Glutamatergic neuron (in vitro differentiated cells): ENCODE measurements at regions not wholly inside any gene's neighbourhood (a gene's known extent, or its start where the extent isn't known, plus 50 kb on each side); places are given as distances from the start of the nearest gene placed in this dataset.

Source experiments
- DNase-seq: peaks from one replicate; pipeline ENCODE4 v3.0.0; 2022
- H3K27ac Mint-ChIP-seq: one replicate; pipeline ENCODE4 v1.8.0; 2020; ENCODE audit warnings: mild to moderate bottlenecking, mixed read lengths, inconsistent platforms; ENCODE audit not compliant: unreplicated experiment
- H3K27me3 Mint-ChIP-seq: one replicate; pipeline ENCODE4 v1.8.0; 2020; ENCODE audit warnings: mild to moderate bottlenecking, moderate library complexity, mixed read lengths, inconsistent platforms; ENCODE audit not compliant: unreplicated experiment
- H3K36me3 Mint-ChIP-seq: one replicate; pipeline ENCODE4 v1.8.0; 2020; ENCODE audit warnings: mild to moderate bottlenecking, mixed read lengths, inconsistent platforms; ENCODE audit not compliant: unreplicated experiment
- H3K4me1 Mint-ChIP-seq: one replicate; pipeline ENCODE4 v1.8.0; 2020; ENCODE audit warnings: mild to moderate bottlenecking, low read depth, mixed read lengths, inconsistent platforms; ENCODE audit not compliant: unreplicated experiment
- H3K4me3 Mint-ChIP-seq: one replicate; pipeline ENCODE4 v1.8.0; 2020; ENCODE audit warnings: mild to moderate bottlenecking, mixed read lengths, inconsistent platforms; ENCODE audit not compliant: unreplicated experiment
- H3K9me3 Mint-ChIP-seq: one replicate; pipeline ENCODE4 v1.8.0; 2020; ENCODE audit warnings: mild to moderate bottlenecking, moderate library complexity, mixed read lengths, inconsistent platforms; ENCODE audit not compliant: unreplicated experiment
- TF ChIP-seq, protein P1 (sequence below): fragments of 200-600 bp; sonication (generic); IDR thresholded peaks from one replicate; pipeline ENCODE4 v1.5.0; 2021; ENCODE audit not compliant: partially characterized antibody, unreplicated experiment

DNA sequence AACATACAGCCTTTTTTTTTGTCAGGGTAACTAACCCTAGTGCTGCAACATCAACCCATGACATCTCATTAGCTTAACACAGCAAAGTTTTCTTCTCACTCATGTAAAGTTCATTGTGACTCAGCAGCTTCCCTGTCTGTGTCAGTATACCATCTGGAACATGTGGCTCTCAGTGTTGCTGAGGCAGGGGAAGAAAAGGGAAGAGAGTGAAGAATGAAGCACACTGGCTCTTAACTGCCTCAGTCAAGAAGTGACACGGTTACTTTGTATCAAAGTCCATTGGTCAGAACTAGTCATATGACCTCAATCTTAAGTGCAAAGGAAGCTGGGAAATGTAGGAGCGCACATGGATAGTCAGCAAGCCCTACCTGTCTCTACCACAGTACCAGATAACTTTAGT, 185.0 kb upstream of the ELL2 start:
- Mint-ChIP-seq H3K9me3 (peaks cover 2% of the 10 kb centered on the region), H3K27me3 (peaks cover 2% of the 10 kb centered on the region), H3K27ac (no peak overlapping the region), H3K4me1 (peaks cover 5% of the 10 kb centered on the region), H3K36me3 (no peaks in the 10 kb centered on the region), H3K4me3 (no peak overlapping the region)
- TF ChIP-seq, protein P1, sequence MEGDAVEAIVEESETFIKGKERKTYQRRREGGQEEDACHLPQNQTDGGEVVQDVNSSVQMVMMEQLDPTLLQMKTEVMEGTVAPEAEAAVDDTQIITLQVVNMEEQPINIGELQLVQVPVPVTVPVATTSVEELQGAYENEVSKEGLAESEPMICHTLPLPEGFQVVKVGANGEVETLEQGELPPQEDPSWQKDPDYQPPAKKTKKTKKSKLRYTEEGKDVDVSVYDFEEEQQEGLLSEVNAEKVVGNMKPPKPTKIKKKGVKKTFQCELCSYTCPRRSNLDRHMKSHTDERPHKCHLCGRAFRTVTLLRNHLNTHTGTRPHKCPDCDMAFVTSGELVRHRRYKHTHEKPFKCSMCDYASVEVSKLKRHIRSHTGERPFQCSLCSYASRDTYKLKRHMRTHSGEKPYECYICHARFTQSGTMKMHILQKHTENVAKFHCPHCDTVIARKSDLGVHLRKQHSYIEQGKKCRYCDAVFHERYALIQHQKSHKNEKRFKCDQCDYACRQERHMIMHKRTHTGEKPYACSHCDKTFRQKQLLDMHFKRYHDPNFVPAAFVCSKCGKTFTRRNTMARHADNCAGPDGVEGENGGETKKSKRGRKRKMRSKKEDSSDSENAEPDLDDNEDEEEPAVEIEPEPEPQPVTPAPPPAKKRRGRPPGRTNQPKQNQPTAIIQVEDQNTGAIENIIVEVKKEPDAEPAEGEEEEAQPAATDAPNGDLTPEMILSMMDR, result no peak
- no peak for DNase-seq

DNA sequence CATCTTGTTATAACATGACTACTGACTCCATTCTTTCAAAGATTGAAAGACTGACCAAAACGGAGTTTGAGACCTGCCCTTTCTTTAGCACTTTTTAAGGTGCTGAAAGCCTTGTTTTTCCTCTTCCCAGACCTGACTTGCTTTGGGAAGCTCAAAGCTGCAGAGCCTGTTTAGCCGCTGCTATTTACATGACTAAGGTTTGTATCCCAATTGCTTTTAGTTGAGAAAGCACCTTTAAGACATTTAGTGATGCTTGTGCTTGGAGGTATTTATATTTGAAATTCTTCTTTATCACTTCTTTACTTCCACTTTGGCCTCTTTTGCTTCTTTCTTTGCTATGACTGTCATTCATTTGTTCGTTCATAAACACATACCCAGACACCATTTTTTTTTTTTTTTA, 182.6 kb upstream of the ELL2 start:
- Mint-ChIP-seq H3K4me1 (no peaks in the 10 kb centered on the region), H3K36me3 (no peaks in the 10 kb centered on the region), H3K4me3 (no peak overlapping the region), H3K27ac (no peak overlapping the region), H3K9me3 (peaks cover 2% of the 10 kb centered on the region), H3K27me3 (peaks cover 2% of the 10 kb centered on the region)
- TF ChIP-seq, protein P1, result no peak
- DNase-seq, result no peak

DNA sequence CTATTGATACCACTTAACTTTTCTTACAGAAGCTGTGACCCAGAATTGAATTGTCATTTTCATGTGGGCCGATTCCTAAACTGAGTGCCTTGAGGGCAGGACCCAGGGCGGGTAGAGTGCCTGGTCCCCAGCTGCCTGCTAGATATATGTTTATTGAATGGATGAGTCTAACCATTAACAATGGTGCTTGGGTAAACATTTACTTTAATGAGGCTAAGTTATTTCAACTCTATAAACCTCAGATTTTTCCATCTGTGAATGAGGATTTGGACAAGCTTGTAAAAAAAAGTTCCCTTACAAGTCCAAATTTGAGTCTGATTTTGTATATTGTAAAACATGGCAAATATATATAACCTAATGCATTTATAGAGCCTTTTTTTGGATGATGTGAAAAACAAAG, 181.8 kb upstream of the ELL2 start:
- no peak overlapping the region for H3K27ac Mint-ChIP-seq
- no peaks in the 10 kb centered on the region for H3K4me1 Mint-ChIP-seq
- TF ChIP-seq, protein P1, result no peak

DNA sequence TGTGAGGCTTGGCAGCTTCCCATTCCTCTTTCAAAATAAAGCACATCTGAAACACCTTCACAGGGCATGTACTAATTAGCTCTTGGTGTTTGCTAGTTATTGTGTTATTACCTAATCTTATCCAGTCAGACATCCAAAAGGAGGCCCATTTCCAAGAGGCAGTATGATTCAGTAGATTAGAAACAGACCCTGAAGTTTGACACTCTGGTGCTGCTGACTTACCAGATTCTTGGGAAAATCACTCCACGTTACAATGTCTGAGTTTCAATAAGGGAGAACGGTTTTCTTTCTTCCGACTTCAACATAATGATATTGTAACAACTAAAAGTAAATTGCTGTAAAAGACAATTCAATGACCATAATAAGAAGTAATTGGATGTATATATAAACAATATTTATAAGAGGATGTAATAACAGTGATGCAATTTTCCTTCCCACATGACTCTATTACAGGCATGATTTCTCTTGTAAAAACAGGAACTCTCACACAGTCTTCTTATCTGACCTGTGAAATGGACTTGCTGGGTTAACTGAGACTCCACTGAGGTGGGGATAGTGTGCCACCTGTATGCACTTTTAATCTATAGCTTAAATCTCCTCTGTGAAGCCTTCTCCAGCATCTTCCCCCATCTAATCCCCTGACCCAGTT, 181.3 kb upstream of the ELL2 start:
- DNase-seq, result no peak
- H3K27me3 Mint-ChIP-seq, result peaks cover 2% of the 10 kb centered on the region
- H3K4me1 Mint-ChIP-seq, result no peaks in the 10 kb centered on the region
- H3K4me3 Mint-ChIP-seq, result no peak overlapping the region
- H3K9me3 Mint-ChIP-seq, result peaks cover 2% of the 10 kb centered on the region
- TF ChIP-seq, protein P1, result no peak
- H3K27ac Mint-ChIP-seq, result no peak overlapping the region
- H3K36me3 Mint-ChIP-seq, result no peaks in the 10 kb centered on the region

More for the DNA sequence above, 181.8 kb upstream of the ELL2 start:
- Mint-ChIP-seq H3K9me3 (peaks cover 2% of the 10 kb centered on the region), H3K27me3 (peaks cover 2% of the 10 kb centered on the region), H3K36me3 (no peaks in the 10 kb centered on the region), H3K4me3 (no peak overlapping the region)
- no peak for DNase-seq

DNA sequence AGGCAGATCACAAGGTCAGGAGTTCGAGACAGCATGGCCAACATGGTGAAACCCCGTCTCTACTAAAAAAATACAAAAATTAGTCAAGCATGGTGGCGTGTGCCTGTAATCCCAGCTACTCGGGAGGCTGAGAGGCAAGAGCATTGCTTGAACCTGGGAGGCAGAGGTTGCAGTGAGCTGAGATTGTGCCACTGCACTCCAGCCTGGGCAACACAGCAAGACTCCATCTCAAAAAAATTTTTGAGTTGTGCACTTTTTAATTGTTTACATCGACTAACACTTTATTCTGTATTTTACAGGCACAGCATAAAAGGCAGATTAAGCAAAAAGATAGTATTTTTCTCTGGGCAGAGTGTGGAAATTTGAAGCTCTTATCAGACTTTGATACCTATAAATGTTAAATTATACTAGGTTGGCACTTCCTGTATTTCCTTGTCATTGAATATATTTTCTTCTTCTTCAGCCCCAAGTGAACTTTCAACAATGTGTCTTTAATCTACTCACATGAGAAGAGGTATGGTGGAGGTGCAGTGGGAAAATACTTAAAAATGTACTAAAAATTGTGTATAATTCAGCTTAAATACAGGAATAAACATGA, 180.6 kb upstream of the ELL2 start:
- TF ChIP-seq, protein P1, result no peak
- H3K4me1 Mint-ChIP-seq, result no peaks in the 10 kb centered on the region
- no peak overlapping the region for H3K4me3 Mint-ChIP-seq

More for the DNA sequence above, 180.6 kb upstream of the ELL2 start:
- H3K27me3 Mint-ChIP-seq, result peaks cover 2% of the 10 kb centered on the region
- DNase-seq, result no peak
- H3K9me3 Mint-ChIP-seq, result peaks cover 2% of the 10 kb centered on the region
- no peak overlapping the region for H3K27ac Mint-ChIP-seq
- H3K36me3 Mint-ChIP-seq, result no peaks in the 10 kb centered on the region
